OCI-LY3 (cell line): ENCODE measurements at regions not wholly inside any gene's neighbourhood (a gene's known extent, or its start where the extent isn't known, plus 50 kb on each side); places are given as distances from the start of the nearest gene placed in this dataset.

Source experiments
- H2AFZ ChIP-seq: fragments of 200-600, 300-600 bp; shearing (Covaris generic); 2 replicates; pipeline ENCODE4 v1.6.0; 2014; ENCODE audit warnings: antibody characterized with exemption, low read depth, low read length
- H3K27ac ChIP-seq: fragments of 200-600, 300-600 bp; sonication (generic); 2 replicates; pipeline ENCODE4 v1.5.1; 2014; ENCODE audit warnings: mild to moderate bottlenecking, low read length, moderate library complexity, mixed read lengths
- H3K27me3 ChIP-seq: fragments of 200-600, 300-600 bp; sonication (generic); 2 replicates; pipeline ENCODE4 v1.6.1; 2014; ENCODE audit warnings: low read depth, low read length, mixed read lengths
- H3K36me3 ChIP-seq: fragments of 200-600, 300-600 bp; sonication (generic); replicated peaks from 2 replicates; pipeline ENCODE3; 2014; ENCODE audit warnings: low read depth, low read length, mixed read lengths
- H3K4me1 ChIP-seq: fragments of 300-600, 200-600 bp; sonication (generic); 2 replicates; pipeline ENCODE4 v1.6.1; 2014; ENCODE audit warnings: low read length, mixed read lengths
- H3K4me2 ChIP-seq: fragments of 200-600, 300-600 bp; sonication (generic); 2 replicates; pipeline ENCODE4 v1.6.1; 2014; ENCODE audit warnings: low read length, mixed read lengths
- H3K4me3 ChIP-seq: fragments of 300-600, 200-600 bp; sonication (generic); 2 replicates; pipeline ENCODE4 v1.5.1; 2014; ENCODE audit warnings: antibody characterized with exemption, mild to moderate bottlenecking, low read length, moderate library complexity
- H3K79me2 ChIP-seq: fragments of 300-600, 200-600 bp; shearing (Covaris generic); 2 replicates; pipeline ENCODE4 v1.6.1; 2014; ENCODE audit warnings: mild to moderate bottlenecking, low read length, mixed read lengths
- H3K9ac ChIP-seq: fragments of 300-600, 200-600 bp; shearing (Covaris generic); 2 replicates; pipeline ENCODE4 v1.6.0; 2014; ENCODE audit warnings: mild to moderate bottlenecking, low read length, moderate library complexity
- H3K9me3 ChIP-seq: fragments of 200-600, 300-600 bp; shearing (Covaris generic); 2 replicates; pipeline ENCODE4 v1.6.1; 2014; ENCODE audit warnings: low read length, mixed read lengths; ENCODE audit not compliant: insufficient read depth
- H4K20me1 ChIP-seq: fragments of 200-600, 300-600 bp; sonication (generic); 2 replicates; pipeline ENCODE4 v1.6.1; 2016; ENCODE audit warnings: low read length, mixed read lengths; ENCODE audit not compliant: insufficient read depth
- EZH2phosphoT487 ChIP-seq: fragments of 200-600 bp; shearing (Covaris generic); IDR thresholded peaks from 2 replicates; pipeline ENCODE4 v1.6.1; 2018; ENCODE audit warnings: antibody characterized with exemption, mixed run types, low read depth
- TF ChIP-seq, protein P1 (sequence below): fragments of 200-600, 300-600 bp; sonication (generic); IDR thresholded peaks from 2 replicates; pipeline ENCODE4 v1.5.1; 2014; ENCODE audit warnings: antibody characterized with exemption, low read length, low read depth

DNA sequence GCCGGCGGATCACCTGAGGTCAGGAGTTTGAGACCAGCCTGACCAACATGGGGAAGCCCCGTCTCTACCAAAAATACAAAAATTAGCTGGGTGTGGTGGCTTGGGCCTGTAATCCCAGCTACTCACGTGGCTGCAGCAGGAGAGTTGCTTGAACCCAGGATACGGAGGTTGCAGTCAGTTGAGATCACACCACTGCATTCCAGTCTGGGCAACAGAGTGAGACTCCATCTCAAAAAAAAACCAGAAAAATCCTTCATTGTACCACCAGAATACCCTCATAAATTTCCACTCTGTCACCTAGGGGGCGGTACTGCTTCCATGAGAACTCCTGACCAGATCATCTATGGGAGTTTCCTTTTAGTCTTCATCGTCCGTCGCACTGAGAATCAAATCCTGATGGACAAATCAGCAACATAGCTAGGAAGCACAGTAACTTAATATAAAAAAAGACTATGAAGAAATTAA lies 225.8 kb upstream of the KLF14 start:
- no peaks in the 10 kb centered on the region for H3K9me3 ChIP-seq
- H3K4me2 ChIP-seq, result peak overlapping the region; percentile 97
- peaks cover 51% of the 10 kb centered on the region for H3K36me3 ChIP-seq
- peaks cover 63% of the 10 kb centered on the region for H3K4me1 ChIP-seq
- peaks cover 41% of the 10 kb centered on the region for H4K20me1 ChIP-seq
- H3K27ac ChIP-seq, result peak overlapping the region; percentile 99
- H3K27me3 ChIP-seq, result no peaks in the 10 kb centered on the region
- H2AFZ ChIP-seq, result no peak overlapping the region
- H3K79me2 ChIP-seq, result peaks cover 89% of the 10 kb centered on the region
- H3K9ac ChIP-seq, result peak overlapping the region; percentile 97
- TF ChIP-seq EZH2phosphoT487, result no peak
- TF ChIP-seq, protein P1, sequence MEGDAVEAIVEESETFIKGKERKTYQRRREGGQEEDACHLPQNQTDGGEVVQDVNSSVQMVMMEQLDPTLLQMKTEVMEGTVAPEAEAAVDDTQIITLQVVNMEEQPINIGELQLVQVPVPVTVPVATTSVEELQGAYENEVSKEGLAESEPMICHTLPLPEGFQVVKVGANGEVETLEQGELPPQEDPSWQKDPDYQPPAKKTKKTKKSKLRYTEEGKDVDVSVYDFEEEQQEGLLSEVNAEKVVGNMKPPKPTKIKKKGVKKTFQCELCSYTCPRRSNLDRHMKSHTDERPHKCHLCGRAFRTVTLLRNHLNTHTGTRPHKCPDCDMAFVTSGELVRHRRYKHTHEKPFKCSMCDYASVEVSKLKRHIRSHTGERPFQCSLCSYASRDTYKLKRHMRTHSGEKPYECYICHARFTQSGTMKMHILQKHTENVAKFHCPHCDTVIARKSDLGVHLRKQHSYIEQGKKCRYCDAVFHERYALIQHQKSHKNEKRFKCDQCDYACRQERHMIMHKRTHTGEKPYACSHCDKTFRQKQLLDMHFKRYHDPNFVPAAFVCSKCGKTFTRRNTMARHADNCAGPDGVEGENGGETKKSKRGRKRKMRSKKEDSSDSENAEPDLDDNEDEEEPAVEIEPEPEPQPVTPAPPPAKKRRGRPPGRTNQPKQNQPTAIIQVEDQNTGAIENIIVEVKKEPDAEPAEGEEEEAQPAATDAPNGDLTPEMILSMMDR, result peak; percentile 64
- peak overlapping the region; percentile 92 for H3K4me3 ChIP-seq

DNA sequence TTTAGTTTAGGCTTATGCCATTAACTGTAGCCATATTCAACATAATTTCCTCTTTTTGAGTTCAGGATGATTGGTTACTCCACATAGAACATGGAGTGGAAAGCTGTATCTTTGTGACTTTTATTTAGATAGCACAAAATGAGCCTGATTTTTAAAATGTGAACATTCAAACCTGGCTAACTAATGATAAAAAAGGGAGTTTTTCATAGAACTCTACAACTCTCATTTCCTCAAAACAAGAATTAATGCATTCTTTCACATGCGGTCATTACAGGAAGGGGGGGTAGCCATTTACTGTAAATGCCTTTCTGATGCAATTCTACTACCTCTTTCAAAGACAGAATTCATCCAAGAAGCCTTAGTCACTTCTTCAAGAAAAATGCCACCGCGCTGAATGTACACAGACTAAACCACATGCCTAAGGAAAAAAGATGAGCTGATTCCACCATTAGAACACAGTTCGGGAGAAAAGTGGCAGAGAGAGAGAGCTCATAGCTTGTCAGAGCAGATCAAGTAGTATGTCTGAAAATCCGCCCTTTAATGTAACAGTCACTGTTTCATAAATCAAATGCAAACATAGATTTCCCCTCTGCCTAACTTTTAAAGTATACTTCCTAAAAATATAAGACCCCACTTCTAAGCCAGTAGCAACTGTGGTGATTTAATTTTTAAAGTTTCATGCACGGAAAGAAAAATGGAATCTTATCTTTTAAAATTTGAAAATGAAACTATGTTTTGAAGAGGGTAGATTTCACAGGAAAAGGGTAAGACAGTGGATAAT lies 226.4 kb upstream of the KLF14 start:
- Histone ChIP-seq H3K4me1 (peaks cover 58% of the 10 kb centered on the region), H3K9ac (peak overlapping the region; percentile 97), H3K27ac (peak overlapping the region; percentile 99), H2AFZ (no peak overlapping the region), H4K20me1 (peaks cover 35% of the 10 kb centered on the region), H3K27me3 (no peaks in the 10 kb centered on the region), H3K79me2 (peaks cover 83% of the 10 kb centered on the region), H3K4me3 (peak overlapping the region; percentile 92), H3K4me2 (peak overlapping the region; percentile 97), H3K9me3 (no peaks in the 10 kb centered on the region), H3K36me3 (peaks cover 45% of the 10 kb centered on the region)
- TF ChIP-seq EZH2phosphoT487, result peak; percentile 78; the same call in 1 of the 2 replicates
- TF ChIP-seq, protein P1, result no peak

GRCh38 chr7:130961128-130961601 lies 227.2 kb upstream of the KLF14 start:
- TF ChIP-seq, protein P1, result no peak
- TF ChIP-seq EZH2phosphoT487, result no peak
- H4K20me1 ChIP-seq, result peaks cover 27% of the 10 kb centered on the region
- peak overlapping the region; percentile 97 for H3K9ac ChIP-seq
- peaks cover 51% of the 10 kb centered on the region for H3K4me1 ChIP-seq
- H3K4me3 ChIP-seq, result peak overlapping the region; percentile 92
- no peak overlapping the region for H2AFZ ChIP-seq
- no peaks in the 10 kb centered on the region for H3K9me3 ChIP-seq
- H3K27ac ChIP-seq, result peak overlapping the region; percentile 99
- no peaks in the 10 kb centered on the region for H3K27me3 ChIP-seq
- H3K79me2 ChIP-seq, result peaks cover 75% of the 10 kb centered on the region
- H3K36me3 ChIP-seq, result peaks cover 37% of the 10 kb centered on the region
- H3K4me2 ChIP-seq, result peak overlapping the region; percentile 78

- Histone ChIP-seq H3K9ac (peak overlapping the region; percentile 64), H3K27ac (peak overlapping the region; percentile 99), H3K4me2 (peak overlapping the region; percentile 78), H2AFZ (no peak overlapping the region), H3K36me3 (peaks cover 28% of the 10 kb centered on the region), H3K79me2 (peaks cover 69% of the 10 kb centered on the region), H3K4me1 (peaks cover 52% of the 10 kb centered on the region), H3K27me3 (no peaks in the 10 kb centered on the region), H3K4me3 (peak overlapping the region; percentile 67), H3K9me3 (no peaks in the 10 kb centered on the region), H4K20me1 (peaks cover 17% of the 10 kb centered on the region)
- no peak for TF ChIP-seq EZH2phosphoT487
- TF ChIP-seq, protein P1, result no peak
Observed at GRCh38 chr7:130962109-130962508, 228.1 kb upstream of the KLF14 start.
